ENCODE measurements at regions not wholly inside any gene's neighbourhood (a gene's known extent, or its start where the extent isn't known, plus 50 kb on each side); places are given as distances from the start of the nearest gene placed in this dataset.

- Histone ChIP-seq H3K9me3 (ENCODE audit: control insufficient read depth, low read length) (no peaks in the 10 kb centered on the region), H3K4me1 (ENCODE audit: control insufficient read depth, insufficient read depth, low read length) (no peaks in the 10 kb centered on the region), H3K36me3 (ENCODE audit: control insufficient read depth, insufficient read depth, low read length, severe bottlenecking) (no peaks in the 10 kb centered on the region), H3K4me3 (ENCODE audit: low read length) (no peak overlapping the region), H3K9ac (ENCODE audit: low read length) (no peak overlapping the region), H3K27me3 (replicated peaks; ENCODE audit: control insufficient read depth, insufficient read depth, low read length) (no peaks in the 10 kb centered on the region)
- no peak for DNase-seq (ENCODE audit: low read depth)
These were observed 441.8 kb downstream of the LRATD1 start for GRCh38 chr2:15074319-15074718.

- no peaks in the 10 kb centered on the region for H3K9me3 ChIP-seq (ENCODE audit: control insufficient read depth, low read length)
- H3K27me3 ChIP-seq (replicated peaks; ENCODE audit: control insufficient read depth, insufficient read depth, low read length): no peaks in the 10 kb centered on the region
- no peak overlapping the region for H3K4me3 ChIP-seq (ENCODE audit: low read length)
- no peaks in the 10 kb centered on the region for H3K36me3 ChIP-seq (ENCODE audit: control insufficient read depth, insufficient read depth, low read length, severe bottlenecking)
- no peak overlapping the region for H3K9ac ChIP-seq (ENCODE audit: low read length)
- no peak for DNase-seq (ENCODE audit: low read depth)
- H3K4me1 ChIP-seq (ENCODE audit: control insufficient read depth, insufficient read depth, low read length): no peaks in the 10 kb centered on the region
These were observed 442.5 kb downstream of the LRATD1 start for GRCh38 chr2:15074751-15075700.

DNA sequence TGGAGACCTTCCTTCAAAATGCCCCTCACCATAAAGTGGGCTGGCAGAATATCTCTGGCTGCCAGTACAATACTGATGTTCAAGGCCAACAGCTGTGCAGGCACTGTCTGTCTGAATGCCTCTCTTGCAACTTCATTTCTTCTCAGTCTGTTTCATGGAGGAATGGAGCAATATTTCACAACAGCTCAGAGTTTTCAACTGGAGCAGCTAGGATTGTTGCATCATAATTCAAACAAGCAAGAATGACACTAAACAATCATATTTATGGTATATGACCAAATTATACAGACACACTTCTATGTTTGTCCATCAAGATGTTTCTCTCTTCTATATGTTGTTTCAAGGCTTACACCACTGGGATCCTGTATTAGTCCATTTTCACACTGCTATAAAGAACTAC lies 444.2 kb downstream of the LRATD1 start:
- no peaks in the 10 kb centered on the region for H3K9me3 ChIP-seq (ENCODE audit: control insufficient read depth, low read length)
- no peaks in the 10 kb centered on the region for H3K27me3 ChIP-seq (replicated peaks; ENCODE audit: control insufficient read depth, insufficient read depth, low read length)
- H3K4me3 ChIP-seq (ENCODE audit: low read length): no peak overlapping the region
- DNase-seq (ENCODE audit: low read depth): peak; percentile 46
- H3K4me1 ChIP-seq (ENCODE audit: control insufficient read depth, insufficient read depth, low read length): no peaks in the 10 kb centered on the region
- no peak overlapping the region for H3K9ac ChIP-seq (ENCODE audit: low read length)
- H3K36me3 ChIP-seq (ENCODE audit: control insufficient read depth, insufficient read depth, low read length, severe bottlenecking): no peaks in the 10 kb centered on the region

DNA sequence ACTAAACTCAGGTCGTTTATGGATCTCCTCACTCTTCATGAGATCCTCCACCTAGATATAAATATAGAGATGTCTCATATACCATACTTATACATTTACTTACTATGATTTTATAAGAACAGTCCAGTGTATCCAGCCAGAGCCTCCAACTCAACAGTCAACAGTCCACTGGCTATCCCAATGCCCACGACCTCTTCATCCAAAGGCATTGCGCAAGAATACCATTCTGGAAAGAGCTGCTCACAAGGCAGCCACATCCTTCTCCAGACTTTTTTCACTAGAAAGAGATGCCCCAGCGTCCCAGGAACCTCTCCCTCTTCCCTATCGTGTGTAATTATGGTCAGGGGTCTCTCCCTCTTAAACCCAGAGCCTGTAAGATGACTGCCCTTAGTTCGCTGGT lies 448.8 kb downstream of the LRATD1 start:
- Histone ChIP-seq H3K9ac (ENCODE audit: low read length) (no peak overlapping the region), H3K4me1 (ENCODE audit: control insufficient read depth, insufficient read depth, low read length) (no peaks in the 10 kb centered on the region), H3K36me3 (ENCODE audit: control insufficient read depth, insufficient read depth, low read length, severe bottlenecking) (no peaks in the 10 kb centered on the region), H3K9me3 (ENCODE audit: control insufficient read depth, low read length) (no peaks in the 10 kb centered on the region), H3K4me3 (ENCODE audit: low read length) (no peak overlapping the region), H3K27me3 (replicated peaks; ENCODE audit: control insufficient read depth, insufficient read depth, low read length) (no peaks in the 10 kb centered on the region)
- no peak for DNase-seq (ENCODE audit: low read depth)

DNA sequence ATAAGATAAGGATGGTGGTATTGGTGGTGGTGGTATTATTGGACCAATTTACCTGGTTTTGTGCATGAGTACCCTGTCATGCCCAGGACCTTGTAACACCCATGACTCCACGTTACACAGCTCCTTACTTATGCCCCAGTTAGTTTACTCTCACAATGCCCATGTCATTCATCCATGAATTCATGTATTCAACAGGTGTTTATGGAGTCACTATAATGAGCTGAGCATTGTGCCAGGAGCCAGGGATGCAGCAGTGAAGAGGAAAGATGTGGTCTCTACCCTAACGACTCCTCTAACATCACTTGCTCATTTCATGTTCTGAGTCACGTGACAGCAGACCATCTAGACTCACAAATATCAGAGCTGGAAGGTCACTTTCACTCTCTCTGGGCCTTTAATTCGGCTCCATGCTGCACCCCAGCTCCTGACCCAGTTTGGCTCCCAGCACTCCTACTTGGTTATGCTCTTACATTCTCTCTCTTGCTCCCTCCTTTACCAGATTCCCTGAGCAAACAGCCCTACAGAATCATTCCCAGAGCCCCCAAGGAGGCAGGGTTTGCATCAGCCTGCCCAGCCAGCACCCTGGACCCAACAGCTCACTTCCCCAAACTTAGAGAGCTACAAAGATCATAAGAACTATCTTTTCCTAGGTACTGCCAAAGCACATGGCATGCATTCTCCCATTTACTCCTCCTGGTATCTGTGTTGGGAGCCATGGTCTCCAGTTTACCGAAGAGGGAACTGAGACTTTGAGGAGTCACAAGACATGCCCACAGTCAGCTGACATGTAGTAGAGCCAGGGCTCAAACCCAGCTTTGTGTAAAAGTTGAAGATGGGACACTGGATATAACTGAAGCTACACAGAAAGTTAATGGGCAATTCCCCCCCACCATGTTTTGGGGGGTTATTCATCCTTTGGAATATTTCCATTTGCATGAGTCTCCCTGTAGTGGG lies 449.9 kb downstream of the LRATD1 start:
- Histone ChIP-seq H3K36me3 (ENCODE audit: control insufficient read depth, insufficient read depth, low read length, severe bottlenecking) (no peaks in the 10 kb centered on the region), H3K4me1 (ENCODE audit: control insufficient read depth, insufficient read depth, low read length) (no peaks in the 10 kb centered on the region), H3K9me3 (ENCODE audit: control insufficient read depth, low read length) (no peaks in the 10 kb centered on the region), H3K27me3 (replicated peaks; ENCODE audit: control insufficient read depth, insufficient read depth, low read length) (no peaks in the 10 kb centered on the region), H3K4me3 (ENCODE audit: low read length) (no peak overlapping the region), H3K9ac (ENCODE audit: low read length) (no peak overlapping the region)
- no peak for DNase-seq (ENCODE audit: low read depth)

DNA sequence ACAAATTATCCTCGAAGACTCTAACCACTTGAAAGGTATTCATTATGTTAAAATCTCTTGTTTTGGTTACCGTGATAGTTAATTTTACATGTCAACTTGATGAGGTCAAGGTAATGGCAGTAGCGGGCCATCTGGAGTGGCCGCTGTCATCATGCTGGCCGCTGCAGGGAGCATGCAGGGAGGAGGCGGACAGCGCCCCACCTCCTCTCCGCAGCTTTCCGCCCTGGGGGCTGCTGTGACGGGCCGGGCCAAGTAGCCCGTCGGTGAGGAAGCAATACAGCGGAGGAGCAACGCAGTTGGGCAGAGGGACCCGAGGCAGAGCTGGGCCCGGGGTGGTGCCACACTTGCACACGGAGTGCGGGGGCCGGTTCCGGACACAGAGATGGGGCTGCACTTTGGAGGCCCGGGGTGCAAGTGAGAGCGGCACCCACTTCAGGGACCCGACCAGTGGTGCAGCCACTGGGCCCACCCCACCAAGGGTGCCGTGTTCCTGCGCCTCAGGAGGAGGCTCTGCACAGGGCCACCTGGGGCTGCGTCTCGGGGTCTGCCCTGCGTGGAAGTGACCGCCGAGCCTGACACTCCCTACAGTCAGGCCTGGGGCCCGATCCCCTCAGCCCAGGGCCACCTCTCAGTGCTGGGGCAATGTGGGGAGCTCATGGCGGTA lies 452.4 kb downstream of the LRATD1 start:
- H3K27me3 ChIP-seq (replicated peaks; ENCODE audit: control insufficient read depth, insufficient read depth, low read length): no peaks in the 10 kb centered on the region
- no peak for DNase-seq (ENCODE audit: low read depth)
- H3K4me1 ChIP-seq (ENCODE audit: control insufficient read depth, insufficient read depth, low read length): no peaks in the 10 kb centered on the region
- no peak overlapping the region for H3K9ac ChIP-seq (ENCODE audit: low read length)
- no peaks in the 10 kb centered on the region for H3K9me3 ChIP-seq (ENCODE audit: control insufficient read depth, low read length)
- no peaks in the 10 kb centered on the region for H3K36me3 ChIP-seq (ENCODE audit: control insufficient read depth, insufficient read depth, low read length, severe bottlenecking)
- H3K4me3 ChIP-seq (ENCODE audit: low read length): no peak overlapping the region

- H3K27me3 ChIP-seq (replicated peaks; ENCODE audit: control insufficient read depth, insufficient read depth, low read length): no peaks in the 10 kb centered on the region
- peaks cover 27% of the 10 kb centered on the region for H3K4me1 ChIP-seq (ENCODE audit: control insufficient read depth, insufficient read depth, low read length)
- H3K9me3 ChIP-seq (ENCODE audit: control insufficient read depth, low read length): no peaks in the 10 kb centered on the region
- no peak overlapping the region for H3K4me3 ChIP-seq (ENCODE audit: low read length)
- DNase-seq (ENCODE audit: low read depth): no peak
- H3K36me3 ChIP-seq (ENCODE audit: control insufficient read depth, insufficient read depth, low read length, severe bottlenecking): no peaks in the 10 kb centered on the region
- no peak overlapping the region for H3K9ac ChIP-seq (ENCODE audit: low read length)
These were observed 459.7 kb downstream of the LRATD1 start for GRCh38 chr2:15092181-15092580.

GRCh38 chr2:15092691-15093090 lies 460.2 kb downstream of the LRATD1 start:
- peak; percentile 75 for DNase-seq (ENCODE audit: low read depth)
- Histone ChIP-seq H3K9ac (ENCODE audit: low read length) (no peak overlapping the region), H3K4me1 (ENCODE audit: control insufficient read depth, insufficient read depth, low read length) (peaks cover 31% of the 10 kb centered on the region), H3K36me3 (ENCODE audit: control insufficient read depth, insufficient read depth, low read length, severe bottlenecking) (no peaks in the 10 kb centered on the region), H3K4me3 (ENCODE audit: low read length) (no peak overlapping the region), H3K27me3 (replicated peaks; ENCODE audit: control insufficient read depth, insufficient read depth, low read length) (no peaks in the 10 kb centered on the region), H3K9me3 (ENCODE audit: control insufficient read depth, low read length) (no peaks in the 10 kb centered on the region)

DNA sequence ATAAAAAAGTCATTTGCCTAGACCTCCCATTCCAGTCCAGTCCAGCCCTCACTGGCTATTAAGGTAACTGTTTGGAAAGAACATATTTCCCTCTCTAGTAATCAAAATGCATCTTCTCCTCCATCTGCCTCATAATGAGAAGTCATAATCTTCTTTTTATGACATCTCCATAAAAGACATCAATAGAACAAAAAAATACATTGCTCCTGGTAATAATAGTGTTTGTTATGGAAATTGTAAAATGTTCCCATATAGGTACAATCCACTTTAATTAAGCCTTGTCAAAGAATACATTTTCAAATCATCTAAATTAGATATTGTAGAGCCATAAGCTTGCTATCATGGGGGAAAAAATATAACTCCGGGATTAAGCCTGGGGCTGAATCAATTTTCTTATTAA lies 461.6 kb downstream of the LRATD1 start:
- Histone ChIP-seq H3K27me3 (replicated peaks; ENCODE audit: control insufficient read depth, insufficient read depth, low read length) (no peaks in the 10 kb centered on the region), H3K9ac (ENCODE audit: low read length) (no peak overlapping the region), H3K9me3 (ENCODE audit: control insufficient read depth, low read length) (no peaks in the 10 kb centered on the region), H3K4me1 (ENCODE audit: control insufficient read depth, insufficient read depth, low read length) (peaks cover 31% of the 10 kb centered on the region), H3K4me3 (ENCODE audit: low read length) (no peak overlapping the region), H3K36me3 (ENCODE audit: control insufficient read depth, insufficient read depth, low read length, severe bottlenecking) (no peaks in the 10 kb centered on the region)
- no peak for DNase-seq (ENCODE audit: low read depth)

- H3K4me1 ChIP-seq (ENCODE audit: control insufficient read depth, insufficient read depth, low read length): peaks cover 31% of the 10 kb centered on the region
- no peaks in the 10 kb centered on the region for H3K9me3 ChIP-seq (ENCODE audit: control insufficient read depth, low read length)
- H3K27me3 ChIP-seq (replicated peaks; ENCODE audit: control insufficient read depth, insufficient read depth, low read length): no peaks in the 10 kb centered on the region
- peak overlapping the region; percentile 62 for H3K9ac ChIP-seq (ENCODE audit: low read length)
- no peaks in the 10 kb centered on the region for H3K36me3 ChIP-seq (ENCODE audit: control insufficient read depth, insufficient read depth, low read length, severe bottlenecking)
- DNase-seq (ENCODE audit: low read depth): peak; percentile 44
- no peak overlapping the region for H3K4me3 ChIP-seq (ENCODE audit: low read length)
These were observed 464.3 kb downstream of the NBAS start for GRCh38 chr2:15096873-15097272.

GRCh38 chr2:15107137-15107536 lies 454.0 kb downstream of the NBAS start:
- Histone ChIP-seq H3K36me3 (ENCODE audit: control insufficient read depth, insufficient read depth, low read length, severe bottlenecking) (no peaks in the 10 kb centered on the region), H3K4me1 (ENCODE audit: control insufficient read depth, insufficient read depth, low read length) (peaks cover 2% of the 10 kb centered on the region), H3K27me3 (replicated peaks; ENCODE audit: control insufficient read depth, insufficient read depth, low read length) (no peaks in the 10 kb centered on the region), H3K9ac (ENCODE audit: low read length) (no peak overlapping the region), H3K9me3 (ENCODE audit: control insufficient read depth, low read length) (peaks cover 31% of the 10 kb centered on the region), H3K4me3 (ENCODE audit: low read length) (no peak overlapping the region)
- DNase-seq (ENCODE audit: low read depth): peak; percentile 33

Measured in adipocyte (in vitro differentiated cells).